ENCODE measurements at regions not wholly inside any gene's neighbourhood (a gene's known extent, or its start where the extent isn't known, plus 50 kb on each side); places are given as distances from the start of the nearest gene placed in this dataset.

DNA sequence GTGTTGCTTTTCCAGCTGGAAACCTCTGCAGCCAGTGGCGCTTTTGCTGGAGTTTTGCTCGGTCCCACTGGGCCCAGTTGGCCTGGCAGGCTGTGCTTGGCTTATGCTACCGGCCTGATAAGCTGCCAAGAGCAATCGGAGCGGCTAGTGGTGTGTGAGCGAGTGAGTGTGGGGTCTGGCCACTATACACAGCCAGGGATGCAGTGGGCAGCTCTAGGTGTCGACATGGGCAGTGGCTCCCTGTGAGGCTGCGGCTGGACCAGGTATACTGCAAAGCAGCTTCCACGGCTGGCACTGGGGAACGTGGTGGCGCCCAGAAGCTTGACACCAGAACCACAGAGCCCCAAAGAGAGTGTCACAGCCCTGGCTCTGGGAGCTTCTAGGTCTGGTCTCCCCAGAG lies 996.5 kb downstream of the GRIK2 start:
- TF ChIP-seq, protein P1, sequence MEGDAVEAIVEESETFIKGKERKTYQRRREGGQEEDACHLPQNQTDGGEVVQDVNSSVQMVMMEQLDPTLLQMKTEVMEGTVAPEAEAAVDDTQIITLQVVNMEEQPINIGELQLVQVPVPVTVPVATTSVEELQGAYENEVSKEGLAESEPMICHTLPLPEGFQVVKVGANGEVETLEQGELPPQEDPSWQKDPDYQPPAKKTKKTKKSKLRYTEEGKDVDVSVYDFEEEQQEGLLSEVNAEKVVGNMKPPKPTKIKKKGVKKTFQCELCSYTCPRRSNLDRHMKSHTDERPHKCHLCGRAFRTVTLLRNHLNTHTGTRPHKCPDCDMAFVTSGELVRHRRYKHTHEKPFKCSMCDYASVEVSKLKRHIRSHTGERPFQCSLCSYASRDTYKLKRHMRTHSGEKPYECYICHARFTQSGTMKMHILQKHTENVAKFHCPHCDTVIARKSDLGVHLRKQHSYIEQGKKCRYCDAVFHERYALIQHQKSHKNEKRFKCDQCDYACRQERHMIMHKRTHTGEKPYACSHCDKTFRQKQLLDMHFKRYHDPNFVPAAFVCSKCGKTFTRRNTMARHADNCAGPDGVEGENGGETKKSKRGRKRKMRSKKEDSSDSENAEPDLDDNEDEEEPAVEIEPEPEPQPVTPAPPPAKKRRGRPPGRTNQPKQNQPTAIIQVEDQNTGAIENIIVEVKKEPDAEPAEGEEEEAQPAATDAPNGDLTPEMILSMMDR (IDR thresholded peaks at IDR 0.05) = no peak
- Histone ChIP-seq H3K36me3 (no peaks in the 10 kb centered on the region), H3K27me3 (no peaks in the 10 kb centered on the region), H3K27ac (no peak overlapping the region), H3K9me3 (peaks cover 0 to 15% of the 10 kb centered on the region in 2 donors), H3K4me1 (no peaks in the 10 kb centered on the region), H3K4me3 (no peak overlapping the region)
- intact Hi-C loops (cut with DNase I) = no loop called here
- peak in 1 of 4 donors; percentile 59 for DNase-seq
- ATAC-seq = no peak

GRCh38 chr6:102387326-102388033 lies 994.0 kb downstream of the GRIK2 start:
- TF ChIP-seq, protein P1 (IDR thresholded peaks at IDR 0.05) = no peak
- DNase-seq (no peak), ATAC-seq (no peak)
- intact Hi-C loops (cut with DNase I) = no loop called here
- Histone ChIP-seq H3K4me3 (no peak overlapping the region), H3K9me3 (no peaks in the 10 kb centered on the region), H3K4me1 (no peaks in the 10 kb centered on the region), H3K27ac (no peak overlapping the region), H3K36me3 (no peaks in the 10 kb centered on the region), H3K27me3 (no peaks in the 10 kb centered on the region)

- TF ChIP-seq, protein P1 (IDR thresholded peaks at IDR 0.05) = no peak
- intact Hi-C loops (cut with DNase I) = no loop called here
- Histone ChIP-seq H3K9me3 (no peaks in the 10 kb centered on the region), H3K27me3 (no peaks in the 10 kb centered on the region), H3K27ac (no peak overlapping the region), H3K4me3 (no peak overlapping the region), H3K36me3 (no peaks in the 10 kb centered on the region), H3K4me1 (no peaks in the 10 kb centered on the region)
- no peak for DNase-seq
- ATAC-seq = no peak
Observed at GRCh38 chr6:102381203-102381602, 987.7 kb downstream of the GRIK2 start.

DNA sequence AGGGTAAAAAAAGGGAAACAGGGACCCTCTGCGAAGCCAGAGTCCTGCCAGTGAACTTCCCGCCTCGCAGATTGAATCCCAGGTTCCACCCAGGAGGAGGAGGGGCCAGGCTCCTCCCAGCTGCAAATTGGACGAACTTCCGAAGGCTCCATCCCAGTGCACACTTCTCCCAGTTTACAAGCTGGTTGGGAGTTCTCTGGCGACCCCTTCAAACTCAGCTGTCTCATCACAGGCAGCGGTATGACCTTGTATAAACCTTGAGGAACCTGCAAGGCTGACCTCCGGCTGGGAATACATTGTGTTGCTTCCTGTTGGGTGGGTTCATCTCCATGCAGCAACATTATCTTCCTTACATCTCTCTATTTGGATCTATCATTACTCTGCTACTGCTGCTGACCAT lies 962.7 kb downstream of the GRIK2 start:
- Histone ChIP-seq H3K4me3 (no peak overlapping the region), H3K27ac (no peak overlapping the region), H3K36me3 (no peaks in the 10 kb centered on the region), H3K27me3 (no peaks in the 10 kb centered on the region), H3K9me3 (no peaks in the 10 kb centered on the region), H3K4me1 (no peaks in the 10 kb centered on the region)
- TF ChIP-seq, protein P1 (IDR thresholded peaks at IDR 0.05) = no peak
- ATAC-seq = no peak
- no peak for DNase-seq
- intact Hi-C loops (cut with DNase I) = no loop called here

DNA sequence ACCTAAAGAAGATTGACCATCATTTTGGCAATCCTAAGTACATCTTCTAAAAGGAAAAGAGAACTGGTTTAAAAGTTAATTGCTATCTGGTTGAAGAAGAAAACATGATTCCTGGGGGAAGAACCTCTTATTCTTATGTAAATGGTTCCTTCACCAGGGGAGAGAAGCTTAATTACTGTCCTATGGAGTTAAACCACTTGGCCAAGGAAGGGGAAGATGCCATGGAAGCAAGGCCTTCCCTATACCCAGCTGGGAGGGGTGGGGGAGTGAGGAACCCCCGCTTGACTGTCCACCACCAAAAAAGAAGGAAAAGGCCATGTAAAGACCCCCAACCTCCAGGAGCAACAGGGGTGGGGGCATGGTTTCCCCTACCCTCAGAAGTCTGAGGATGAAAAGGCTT lies 962.1 kb downstream of the GRIK2 start:
- no peak overlapping the region for H3K4me3 ChIP-seq
- H3K9me3 ChIP-seq = no peaks in the 10 kb centered on the region
- H3K27ac ChIP-seq = no peak overlapping the region
- no peaks in the 10 kb centered on the region for H3K27me3 ChIP-seq
- no peak for DNase-seq
- H3K4me1 ChIP-seq = no peaks in the 10 kb centered on the region
- TF ChIP-seq, protein P1 (IDR thresholded peaks at IDR 0.05) = no peak
- intact Hi-C loops (cut with DNase I) = no loop called here
- H3K36me3 ChIP-seq = no peaks in the 10 kb centered on the region
- no peak for ATAC-seq

Measured in left lung (tissue), 4 donors.